Activated CD4-positive, alpha-beta T cell treated with anti-CD3 and anti-CD28 coated beads, Interleukin-2, amount 10 ng/mL, durations not matched to agents 7 days and 5 days (primary cell): ENCODE measurements at regions not wholly inside any gene's neighbourhood (a gene's known extent, or its start where the extent isn't known, plus 50 kb on each side); places are given as distances from the start of the nearest gene placed in this dataset.

ENCODE experiments used
- CTCF ChIA-PET: fragments of 350-600 bp; sonication (Branson Sonifier 250); formaldehyde crosslinking; loops from one replicate; lab custom pipeline; 2021; ENCODE audit warnings: antibody characterized with exemption; lab: Charles Lee
- POLR2A ChIA-PET: fragments of 350-600 bp; sonication (Branson Sonifier 250); formaldehyde crosslinking; loops from one replicate; lab custom pipeline; 2021; ENCODE audit warnings: antibody characterized with exemption; lab: Charles Lee
- DNase-seq: peaks from one replicate; pipeline ENCODE4 v3.0.0-alpha.2; 2020
- H3K27ac Mint-ChIP-seq: one replicate; pipeline ENCODE4 v1.8.0; 2021; ENCODE audit warnings: mild to moderate bottlenecking, moderate library complexity, mixed read lengths
- H3K27me3 Mint-ChIP-seq: one replicate; pipeline ENCODE4 v1.8.0; 2021; ENCODE audit warnings: mixed read lengths
- H3K36me3 Mint-ChIP-seq: one replicate; pipeline ENCODE4 v1.8.0; 2021; ENCODE audit warnings: low read depth, mixed read lengths
- H3K4me1 Mint-ChIP-seq: one replicate; pipeline ENCODE4 v1.8.0; 2021; ENCODE audit warnings: mixed read lengths
- H3K4me3 Mint-ChIP-seq: one replicate; pipeline ENCODE4 v1.8.0; 2021; ENCODE audit warnings: mild to moderate bottlenecking, moderate library complexity, mixed read lengths
- H3K9me3 Mint-ChIP-seq: one replicate; pipeline ENCODE4 v1.8.0; 2021; ENCODE audit warnings: mixed read lengths

DNA sequence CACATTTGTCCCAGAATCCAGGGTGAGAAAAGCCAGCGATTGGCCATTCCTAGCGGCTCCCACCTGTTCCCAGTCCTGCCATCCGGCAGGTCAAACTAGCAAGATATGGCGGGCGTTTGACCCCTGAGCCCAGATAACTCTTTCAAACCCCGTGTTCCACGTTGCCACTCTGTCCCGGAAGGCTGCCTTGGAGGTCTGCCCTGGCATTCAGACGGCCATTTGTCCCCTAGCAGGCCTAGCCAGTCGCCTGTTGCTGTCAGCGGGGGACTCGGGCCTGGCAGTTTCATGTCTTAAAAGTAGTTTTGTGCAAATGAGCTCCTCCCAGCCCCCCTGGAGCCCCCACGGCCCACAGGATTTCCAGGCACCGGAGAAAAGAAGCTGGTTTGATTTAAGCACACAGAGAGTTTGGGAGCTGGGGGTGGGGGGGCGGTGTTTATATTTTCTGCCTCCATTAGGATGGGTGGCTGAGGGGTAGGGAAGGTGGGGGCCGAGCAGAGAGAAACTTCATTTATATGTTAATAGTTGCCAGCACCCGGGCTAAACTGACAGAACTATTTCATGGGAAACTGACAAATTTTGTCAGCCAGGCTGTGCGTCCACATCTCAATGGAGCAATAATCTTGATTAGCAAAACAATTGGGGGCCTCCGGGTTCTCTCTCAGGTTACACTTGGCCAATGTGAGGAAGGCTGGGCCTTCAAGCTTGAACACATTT lies 240.9 kb upstream of the SALL1 start:
- ChIA-PET POLR2A (no interaction called here), CTCF (no interaction called here)
- H3K27me3 Mint-ChIP-seq, result no peaks in the 10 kb centered on the region
- no peak for DNase-seq
- H3K4me1 Mint-ChIP-seq, result no peaks in the 10 kb centered on the region
- no peak overlapping the region for H3K4me3 Mint-ChIP-seq
- H3K36me3 Mint-ChIP-seq, result no peaks in the 10 kb centered on the region
- H3K27ac Mint-ChIP-seq, result no peak overlapping the region
- H3K9me3 Mint-ChIP-seq, result peaks cover 3% of the 10 kb centered on the region

- ChIA-PET CTCF (no interaction called here), POLR2A (no interaction called here)
- no peak for DNase-seq
Measured at GRCh38 chr16:51390877-51391276, 239.8 kb upstream of the SALL1 start.

DNA sequence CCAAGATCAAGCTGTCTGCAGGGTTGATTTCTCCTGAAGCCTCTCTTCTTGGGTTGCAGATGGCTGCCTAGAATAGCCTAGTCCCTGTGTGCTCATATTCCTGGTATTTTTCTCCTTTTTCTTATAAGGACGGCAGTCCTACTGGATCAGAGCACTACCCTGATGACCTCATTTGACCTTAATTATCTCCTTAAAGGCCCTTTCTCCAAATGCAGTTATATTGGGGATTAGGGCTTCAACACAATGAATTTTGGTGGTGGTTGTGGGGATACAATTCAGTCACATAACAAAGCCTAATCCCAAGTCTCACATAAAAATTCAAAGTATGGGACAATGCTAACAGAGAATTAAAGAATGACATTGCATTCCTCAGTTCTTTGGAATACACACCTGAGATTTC lies 238.8 kb upstream of the SALL1 start:
- Mint-ChIP-seq H3K27me3 (no peaks in the 10 kb centered on the region), H3K36me3 (no peaks in the 10 kb centered on the region), H3K4me3 (no peak overlapping the region), H3K27ac (no peak overlapping the region), H3K4me1 (no peaks in the 10 kb centered on the region), H3K9me3 (peaks cover 3% of the 10 kb centered on the region)
- DNase-seq, result no peak
- ChIA-PET POLR2A (no interaction called here), CTCF (no interaction called here)

More at GRCh38 chr16:51390877-51391276, 239.8 kb upstream of the SALL1 start:
- Mint-ChIP-seq H3K27me3 (no peaks in the 10 kb centered on the region), H3K9me3 (peaks cover 3% of the 10 kb centered on the region), H3K4me1 (no peaks in the 10 kb centered on the region), H3K36me3 (no peaks in the 10 kb centered on the region), H3K27ac (no peak overlapping the region), H3K4me3 (no peak overlapping the region)

- H3K4me3 Mint-ChIP-seq, result no peak overlapping the region
- ChIA-PET CTCF (no interaction called here), POLR2A (no interaction called here)
- H3K27me3 Mint-ChIP-seq, result no peaks in the 10 kb centered on the region
- no peak overlapping the region for H3K27ac Mint-ChIP-seq
- DNase-seq, result no peak
- H3K36me3 Mint-ChIP-seq, result no peaks in the 10 kb centered on the region
- no peaks in the 10 kb centered on the region for H3K4me1 Mint-ChIP-seq
- H3K9me3 Mint-ChIP-seq, result peaks cover under 1% of the 10 kb centered on the region
Measured at GRCh38 chr16:51388516-51388951, 237.5 kb upstream of the SALL1 start.

DNA sequence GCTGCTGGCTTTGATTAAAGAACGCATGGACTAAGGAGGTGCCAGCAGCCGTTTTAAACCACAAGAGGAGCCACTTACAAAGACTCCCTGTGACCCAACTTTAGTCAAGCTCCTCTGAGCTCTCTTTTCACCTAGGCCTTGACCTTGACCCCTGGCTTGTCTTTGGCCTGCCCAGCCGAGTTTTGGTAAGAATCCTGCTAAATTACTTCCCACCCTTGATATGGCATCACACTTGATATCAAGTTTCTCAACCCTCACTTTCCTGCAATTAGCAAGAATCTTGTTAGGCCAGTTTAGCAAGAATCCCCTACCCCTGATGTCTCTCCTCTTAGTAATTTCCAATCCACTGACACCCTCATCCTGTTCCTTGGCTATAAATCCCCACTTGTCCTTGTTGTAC lies 232.8 kb upstream of the SALL1 start:
- Mint-ChIP-seq H3K4me3 (no peak overlapping the region), H3K36me3 (no peaks in the 10 kb centered on the region), H3K4me1 (no peaks in the 10 kb centered on the region), H3K9me3 (no peaks in the 10 kb centered on the region), H3K27me3 (no peaks in the 10 kb centered on the region), H3K27ac (no peak overlapping the region)
- ChIA-PET POLR2A (no interaction called here), CTCF (no interaction called here)
- no peak for DNase-seq

- no peak for DNase-seq
- ChIA-PET POLR2A (no interaction called here), CTCF (no interaction called here)
- no peak overlapping the region for H3K4me3 Mint-ChIP-seq
- no peaks in the 10 kb centered on the region for H3K36me3 Mint-ChIP-seq
- no peaks in the 10 kb centered on the region for H3K27me3 Mint-ChIP-seq
- no peaks in the 10 kb centered on the region for H3K9me3 Mint-ChIP-seq
- no peaks in the 10 kb centered on the region for H3K4me1 Mint-ChIP-seq
- H3K27ac Mint-ChIP-seq, result no peak overlapping the region
Measured at GRCh38 chr16:51382940-51383339, 231.9 kb upstream of the SALL1 start.

DNA sequence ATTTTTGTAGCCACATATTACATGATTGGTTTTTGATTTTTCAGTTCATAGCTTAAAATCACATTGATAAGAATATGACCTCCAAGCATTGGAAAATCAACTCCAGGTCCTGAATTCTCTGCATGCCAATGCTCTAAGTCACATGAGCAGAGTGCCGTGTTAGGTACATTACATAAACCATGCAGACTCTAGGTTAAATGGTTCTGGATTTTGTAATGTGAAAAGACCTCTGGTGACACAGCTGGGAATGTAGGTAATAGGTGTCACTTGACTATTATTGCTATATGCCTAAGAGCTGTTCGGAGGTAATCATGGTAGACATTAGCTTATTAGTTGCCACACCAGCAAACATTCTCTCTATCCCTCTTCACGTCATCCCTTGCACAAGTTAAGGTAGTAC lies 231.1 kb upstream of the SALL1 start:
- POLR2A ChIA-PET, result no interaction called here
- H3K4me3 Mint-ChIP-seq, result no peak overlapping the region
- H3K9me3 Mint-ChIP-seq, result no peaks in the 10 kb centered on the region
- no peaks in the 10 kb centered on the region for H3K36me3 Mint-ChIP-seq
- CTCF ChIA-PET, result no interaction called here
- H3K27ac Mint-ChIP-seq, result no peak overlapping the region
- DNase-seq, result no peak
- H3K4me1 Mint-ChIP-seq, result no peaks in the 10 kb centered on the region
- no peaks in the 10 kb centered on the region for H3K27me3 Mint-ChIP-seq

DNA sequence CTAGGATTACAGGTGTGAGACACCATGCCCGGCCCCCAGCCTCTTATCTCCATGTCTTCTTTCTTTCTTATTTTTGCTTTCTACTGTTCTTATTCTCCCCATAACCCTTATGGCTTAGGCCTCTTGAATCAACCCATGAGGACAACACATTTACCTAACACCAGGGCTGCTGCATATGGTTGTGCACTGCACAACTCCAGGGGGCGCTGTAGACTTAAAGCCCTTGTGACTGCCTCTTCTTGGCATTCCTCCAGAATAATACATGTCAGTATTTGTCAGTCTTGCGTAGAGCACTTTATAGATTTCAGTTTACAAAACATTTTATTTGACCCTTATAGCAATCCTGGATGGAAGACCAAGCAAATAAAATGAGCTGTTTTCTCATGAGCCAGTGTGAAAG lies 225.0 kb upstream of the SALL1 start:
- Mint-ChIP-seq H3K27me3 (no peaks in the 10 kb centered on the region), H3K4me1 (no peaks in the 10 kb centered on the region), H3K9me3 (no peaks in the 10 kb centered on the region), H3K36me3 (no peaks in the 10 kb centered on the region), H3K27ac (no peak overlapping the region), H3K4me3 (no peak overlapping the region)
- DNase-seq, result no peak
- ChIA-PET CTCF (no interaction called here), POLR2A (no interaction called here)

GRCh38 chr16:51374790-51375189 lies 223.7 kb upstream of the SALL1 start:
- DNase-seq, result no peak
- CTCF ChIA-PET, result no interaction called here
- Mint-ChIP-seq H3K4me1 (no peaks in the 10 kb centered on the region), H3K36me3 (no peaks in the 10 kb centered on the region), H3K9me3 (no peaks in the 10 kb centered on the region), H3K4me3 (no peak overlapping the region), H3K27me3 (no peaks in the 10 kb centered on the region), H3K27ac (no peak overlapping the region)
- POLR2A ChIA-PET, result no interaction called here

- POLR2A ChIA-PET, result no interaction called here
- Mint-ChIP-seq H3K4me1 (no peaks in the 10 kb centered on the region), H3K9me3 (no peaks in the 10 kb centered on the region), H3K4me3 (no peak overlapping the region), H3K36me3 (no peaks in the 10 kb centered on the region), H3K27ac (no peak overlapping the region), H3K27me3 (no peaks in the 10 kb centered on the region)
- CTCF ChIA-PET, result no interaction called here
- DNase-seq, result no peak
Measured at GRCh38 chr16:51374346-51374745, 223.3 kb upstream of the SALL1 start.

DNA sequence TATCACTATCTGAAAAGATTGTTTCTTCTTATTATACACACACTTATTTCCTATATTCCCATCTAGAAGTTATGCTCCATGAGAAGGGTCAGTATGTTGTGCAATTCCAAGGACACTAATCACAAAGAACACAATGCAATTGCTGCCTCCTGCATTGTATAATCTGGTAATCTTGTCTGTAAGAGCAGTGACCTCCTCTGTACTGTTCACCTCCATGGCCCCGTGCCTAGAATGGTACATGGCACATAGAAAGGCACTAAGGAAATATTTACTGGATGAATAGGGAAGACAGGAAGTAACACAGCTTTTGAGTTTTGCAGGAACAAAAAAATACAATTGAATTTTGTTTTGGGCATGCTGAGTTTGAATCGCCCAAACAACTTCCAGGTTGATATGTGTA lies 214.6 kb upstream of the SALL1 start:
- no peak overlapping the region for H3K27ac Mint-ChIP-seq
- H3K36me3 Mint-ChIP-seq, result no peaks in the 10 kb centered on the region
- H3K27me3 Mint-ChIP-seq, result no peaks in the 10 kb centered on the region
- DNase-seq, result no peak
- H3K4me3 Mint-ChIP-seq, result no peak overlapping the region
- ChIA-PET POLR2A (no interaction called here), CTCF (no interaction called here)
- H3K4me1 Mint-ChIP-seq, result no peaks in the 10 kb centered on the region
- H3K9me3 Mint-ChIP-seq, result no peaks in the 10 kb centered on the region

DNA sequence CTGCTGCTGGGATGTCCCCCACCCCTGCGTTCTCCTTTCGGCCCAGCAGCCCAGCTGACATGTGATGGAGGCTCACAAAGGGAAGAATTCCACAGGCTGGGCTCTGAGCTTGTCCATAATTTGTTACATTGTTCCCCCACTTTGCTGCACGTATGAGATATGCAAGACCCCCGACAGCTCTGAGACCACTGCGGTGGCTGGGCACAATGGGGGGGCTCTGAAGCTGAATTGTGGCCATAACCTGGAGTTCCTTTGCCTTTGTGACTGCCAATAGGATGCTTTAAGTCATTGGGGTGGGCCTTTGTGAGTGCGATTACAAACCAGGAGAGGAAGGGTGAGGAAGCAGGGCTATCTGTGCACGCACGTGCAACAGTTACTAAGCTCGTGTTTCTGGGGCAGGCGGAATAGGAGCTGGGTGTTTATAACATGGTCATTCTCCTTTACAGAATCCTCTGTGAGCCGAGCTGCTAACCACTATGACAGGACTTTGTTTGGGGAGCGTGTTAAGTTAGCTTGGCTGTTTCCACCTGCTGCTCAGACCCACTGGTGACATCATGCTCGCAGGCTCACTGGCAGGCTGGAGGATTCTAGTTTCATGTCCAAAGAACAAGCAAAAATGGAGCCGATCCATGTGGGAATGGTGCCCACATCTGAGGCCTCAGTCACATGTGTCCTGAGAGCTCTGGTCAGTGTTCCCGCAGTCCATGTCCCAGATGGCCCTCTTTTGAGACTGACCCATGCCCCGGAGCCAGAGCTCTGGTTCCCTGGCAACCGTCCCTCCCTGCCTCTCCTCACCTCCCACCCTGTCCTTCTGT lies 208.3 kb upstream of the SALL1 start:
- no peak overlapping the region for H3K27ac Mint-ChIP-seq
- H3K27me3 Mint-ChIP-seq, result no peaks in the 10 kb centered on the region
- H3K4me3 Mint-ChIP-seq, result no peak overlapping the region
- H3K4me1 Mint-ChIP-seq, result no peaks in the 10 kb centered on the region
- POLR2A ChIA-PET, result no interaction called here
- H3K36me3 Mint-ChIP-seq, result no peaks in the 10 kb centered on the region
- CTCF ChIA-PET, result no interaction called here
- DNase-seq, result no peak
- no peaks in the 10 kb centered on the region for H3K9me3 Mint-ChIP-seq

DNA sequence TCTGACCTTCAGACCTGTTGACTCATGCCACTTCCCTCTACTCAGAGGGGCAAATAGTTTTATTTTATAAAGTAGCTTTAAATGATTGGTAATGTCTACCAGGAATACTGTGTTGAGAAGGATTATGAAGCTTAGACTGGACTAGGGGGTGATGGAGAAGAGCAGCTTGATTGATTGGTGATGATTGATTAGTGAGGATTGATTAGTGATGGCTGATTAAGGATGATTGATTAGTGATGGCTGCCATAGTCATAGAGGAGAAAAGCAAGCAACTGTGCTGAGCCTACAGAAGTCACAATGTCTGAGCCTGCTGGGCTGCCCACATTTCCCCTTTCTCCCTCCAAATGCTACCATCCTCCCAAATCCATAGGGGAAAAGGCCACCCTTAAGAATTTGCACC lies 206.8 kb upstream of the SALL1 start:
- no peaks in the 10 kb centered on the region for H3K4me1 Mint-ChIP-seq
- ChIA-PET CTCF (no interaction called here), POLR2A (no interaction called here)
- no peak overlapping the region for H3K27ac Mint-ChIP-seq
- H3K27me3 Mint-ChIP-seq, result no peaks in the 10 kb centered on the region
- no peak overlapping the region for H3K4me3 Mint-ChIP-seq
- DNase-seq, result no peak
- no peaks in the 10 kb centered on the region for H3K36me3 Mint-ChIP-seq
- H3K9me3 Mint-ChIP-seq, result no peaks in the 10 kb centered on the region
